Body of pancreas (tissue), 4 donors: ENCODE measurements at regions not wholly inside any gene's neighbourhood (a gene's known extent, or its start where the extent isn't known, plus 50 kb on each side); places are given as distances from the start of the nearest gene placed in this dataset.

ENCODE experiments used
- ATAC-seq: fragments of 150-250 bp; one replicate; pipeline ENCODE4 v1.9.1; 2016
- DNase-seq, 4 donors: peaks; one replicate each; pipeline ENCODE4 v3.0.0-alpha.2; 2019
- H3K27ac ChIP-seq, 4 donors: fragments of 200-600 bp; sonication (generic); 1 replicate in 3 of 4; 2 replicates in 1 of 4; pipeline versions ENCODE4 v1.5.1 to v1.6.1; 2016 to 2019; ENCODE audit warnings: mild to moderate bottlenecking in 1 of 4, mixed read lengths in 1 of 4, moderate library complexity in 1 of 4
- H3K27me3 ChIP-seq, 2 donors: fragments of 200-600 bp; sonication (generic); one replicate each; pipeline ENCODE4 v1.6.0; 2016; ENCODE audit warnings: mild to moderate bottlenecking in 1 of 2
- H3K36me3 ChIP-seq, 2 donors: fragments of 200-600 bp; sonication (generic); replicated peaks in 1 of 2; 2 replicates each; pipeline ENCODE4 v1.5.1; 2016; ENCODE audit warnings: low read depth in 2 of 2; ENCODE audit not compliant: insufficient read depth in 1 of 2
- H3K4me1 ChIP-seq: fragments of 200-600 bp; sonication (generic); one replicate; pipeline ENCODE4 v1.6.0; 2016
- H3K4me3 ChIP-seq, 2 donors: fragments of 200-600 bp; sonication (generic); 1 replicate in 1 of 2; 2 replicates in 1 of 2; pipeline ENCODE4 v1.5.1; 2016 to 2019
- H3K9me3 ChIP-seq, 3 donors: fragments of 200-600 bp; sonication (generic); 1 replicate in 2 of 3; 2 replicates in 1 of 3; pipeline ENCODE4 v1.5.1; 2016
- CTCF ChIP-seq, 7 experiments: fragments of 450-650 bp in 4 of 7; fragments of 200-600 bp in 3 of 7; sonication (generic) in 3 of 7; IDR thresholded peaks; one replicate each; pipeline ENCODE4 v1.5.1; 2016 to 2019; ENCODE audit warnings: antibody characterized with exemption in 7 of 7
- POLR2A ChIP-seq, 3 donors: fragments of 450-650 bp; IDR thresholded peaks; one replicate each; pipeline ENCODE4 v1.6.1; 2016; ENCODE audit warnings: antibody characterized with exemption in 3 of 3, mild to moderate bottlenecking in 2 of 3
- WGBS, 2 donors: methylation state at CpG; one replicate each; pipeline ENCODE4 v1.1.5; 2017; 5-methylcytosine and 5-hydroxymethylcytosine counted together
- intact Hi-C: fragments of 100-400 bp; cut with DNase I; formaldehyde crosslinking; loops from one replicate; pipeline ENCODE4 v1.15.1; 2023

GRCh38 chr10:130741901-130742855 is 569.3 kb downstream of the TCERG1L start:
- Histone ChIP-seq H3K36me3 (no peaks in the 10 kb centered on the region), H3K9me3 (no peaks in the 10 kb centered on the region), H3K27ac (no peak overlapping the region), H3K4me1 (no peaks in the 10 kb centered on the region), H3K27me3 (no peaks in the 10 kb centered on the region), H3K4me3 (no peak overlapping the region)
- DNase-seq (no peak), ATAC-seq (no peak)
- WGBS, 2 donors = 74 to 75% methylated on average over 21 to 22 of the region's 23 CpGs
- TF ChIP-seq POLR2A (IDR thresholded peaks at IDR 0.05) = no peak
- no peak for TF ChIP-seq CTCF (IDR thresholded peaks at IDR 0.05)
- intact Hi-C loops = no loop called here

GRCh38 chr10:130742941-130743675 is 568.4 kb downstream of the TCERG1L start:
- intact Hi-C loops = no loop called here
- H3K9me3 ChIP-seq = no peaks in the 10 kb centered on the region
- H3K36me3 ChIP-seq = no peaks in the 10 kb centered on the region
- TF ChIP-seq CTCF (IDR thresholded peaks at IDR 0.05) (no peak), POLR2A (IDR thresholded peaks at IDR 0.05) (no peak)
- H3K4me1 ChIP-seq = no peaks in the 10 kb centered on the region
- 62 to 71% methylated on average over 16 of the region's 16 CpGs for WGBS, 2 donors
- no peak overlapping the region for H3K4me3 ChIP-seq
- no peak overlapping the region for H3K27ac ChIP-seq
- no peaks in the 10 kb centered on the region for H3K27me3 ChIP-seq
- ATAC-seq (no peak), DNase-seq (no peak)

GRCh38 chr10:130743751-130744271 is 567.7 kb downstream of the TCERG1L start:
- ATAC-seq (no peak), DNase-seq (no peak)
- Histone ChIP-seq H3K27me3 (no peaks in the 10 kb centered on the region), H3K4me3 (no peak overlapping the region), H3K9me3 (no peaks in the 10 kb centered on the region), H3K27ac (no peak overlapping the region), H3K4me1 (no peaks in the 10 kb centered on the region), H3K36me3 (no peaks in the 10 kb centered on the region)
- 67 to 70% methylated on average over 7 to 10 of the region's 10 CpGs for WGBS, 2 donors
- intact Hi-C loops = no loop called here
- TF ChIP-seq CTCF (IDR thresholded peaks at IDR 0.05) (no peak), POLR2A (IDR thresholded peaks at IDR 0.05) (no peak)

- no peak for DNase-seq
- WGBS, 2 donors = 52 to 58% methylated on average over 8 of the region's 8 CpGs
- TF ChIP-seq CTCF (IDR thresholded peaks at IDR 0.05) (no peak), POLR2A (IDR thresholded peaks at IDR 0.05) (no peak)
Observed at GRCh38 chr10:130744631-130745030, 566.9 kb downstream of the TCERG1L start.

More at GRCh38 chr10:130744631-130745030, 566.9 kb downstream of the TCERG1L start:
- Histone ChIP-seq H3K27ac (no peak overlapping the region), H3K4me1 (no peaks in the 10 kb centered on the region), H3K36me3 (no peaks in the 10 kb centered on the region), H3K9me3 (no peaks in the 10 kb centered on the region), H3K27me3 (no peaks in the 10 kb centered on the region), H3K4me3 (no peak overlapping the region)
- no peak for ATAC-seq
- intact Hi-C loops = no loop called here
